ENCODE measurements at regions not wholly inside any gene's neighbourhood (a gene's known extent, or its start where the extent isn't known, plus 50 kb on each side); places are given as distances from the start of the nearest gene placed in this dataset.
A peak's percentile ranks its signal among the peaks of the same experiment; 100 is the strongest.

GRCh38 chr1:170461762-170462384 lies 70.1 kb upstream of the GORAB start:
- DNase-seq, result peak; percentile 90

- no peak for DNase-seq
Measured at GRCh38 chr1:170470121-170470520, 61.8 kb upstream of the GORAB start.

GRCh38 chr1:170471398-170472053 lies 60.4 kb upstream of the GORAB start:
- no peak for DNase-seq

- DNase-seq, result no peak
Measured at GRCh38 chr1:170481000-170481399, 51.0 kb upstream of the GORAB start.

Data from right hindlimb (tissue), 1 donor.